ENCODE measurements at regions not wholly inside any gene's neighbourhood (a gene's known extent, or its start where the extent isn't known, plus 50 kb on each side); places are given as distances from the start of the nearest gene placed in this dataset.

DNA sequence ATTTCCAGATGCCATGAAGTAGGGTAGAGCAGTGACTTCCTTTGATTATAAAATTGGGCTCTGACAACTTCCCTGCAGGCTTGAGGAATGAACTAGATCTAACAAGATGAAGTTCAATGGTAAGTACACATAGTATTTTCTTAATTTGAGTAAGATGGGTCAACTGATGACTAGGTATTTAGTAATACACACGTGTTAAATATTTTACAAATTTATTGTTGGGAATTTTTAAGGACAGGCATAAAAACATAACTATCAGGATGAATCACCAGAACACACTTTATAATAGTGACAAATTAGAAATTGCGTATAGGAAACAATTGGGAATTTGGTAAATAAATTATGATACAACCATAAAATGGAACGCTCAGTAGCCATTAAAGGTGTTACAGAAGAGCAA is 762.4 kb upstream of the SLC35B3 start:
- Histone ChIP-seq H3K27ac (ENCODE audit: low read depth in 1 of 2, low read length in 1 of 2) (no peak overlapping the region), H3K27me3 (ENCODE audit: control insufficient read depth in 2 of 2, insufficient read depth in 1 of 2, low read length in 1 of 2) (no peaks in the 10 kb centered on the region), H3K4me3 (ENCODE audit: low read length in 2 of 2) (no peak overlapping the region), H3K36me3 (ENCODE audit: control insufficient read depth in 2 of 2, insufficient read depth in 2 of 2, low read length in 1 of 2) (no peaks in the 10 kb centered on the region), H3K4me1 (ENCODE audit: control insufficient read depth in 2 of 2, insufficient read depth in 2 of 2, low read length in 2 of 2) (no peaks in the 10 kb centered on the region), H3K9me3 (ENCODE audit: control insufficient read depth in 2 of 2, insufficient read depth in 1 of 2, low read length in 1 of 2) (no peaks in the 10 kb centered on the region)
- DNase-seq (ENCODE audit: low read depth in 6 of 9, low spot score in 9 of 9), result no peak
- 92% methylated on average over 3 of the region's 3 CpGs for WGBS

DNA sequence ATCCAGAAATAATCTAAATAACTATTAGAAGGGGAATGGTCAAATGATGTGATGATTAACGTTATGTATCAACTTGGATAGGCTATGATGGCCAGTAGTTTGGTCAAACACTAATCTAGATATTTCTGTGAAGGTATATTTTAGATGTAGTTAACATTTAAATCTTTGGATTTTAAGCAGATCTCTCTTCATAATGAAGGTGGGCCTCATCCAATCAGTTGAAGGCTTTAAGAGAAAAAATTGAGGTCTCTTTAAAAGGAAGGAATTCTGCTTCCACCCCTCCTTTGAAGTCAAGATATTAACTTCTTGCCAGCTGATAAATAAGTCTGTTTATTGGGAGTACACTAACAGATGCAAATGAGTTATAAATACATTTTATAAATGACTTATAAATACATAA is 760.0 kb upstream of the SLC35B3 start:
- DNase-seq (ENCODE audit: low read depth in 6 of 9, low spot score in 9 of 9), result no peak
- H3K4me3 ChIP-seq (ENCODE audit: low read length in 2 of 2), result no peak overlapping the region
- H3K36me3 ChIP-seq (ENCODE audit: control insufficient read depth in 2 of 2, insufficient read depth in 2 of 2, low read length in 1 of 2), result no peaks in the 10 kb centered on the region
- no peak overlapping the region for H3K27ac ChIP-seq (ENCODE audit: low read depth in 1 of 2, low read length in 1 of 2)
- no peaks in the 10 kb centered on the region for H3K27me3 ChIP-seq (ENCODE audit: control insufficient read depth in 2 of 2, insufficient read depth in 1 of 2, low read length in 1 of 2)
- H3K9me3 ChIP-seq (ENCODE audit: control insufficient read depth in 2 of 2, insufficient read depth in 1 of 2, low read length in 1 of 2), result no peaks in the 10 kb centered on the region
- WGBS, result 84% methylated on average over 1 of the region's 1 CpG
- H3K4me1 ChIP-seq (ENCODE audit: control insufficient read depth in 2 of 2, insufficient read depth in 2 of 2, low read length in 2 of 2), result no peaks in the 10 kb centered on the region

DNA sequence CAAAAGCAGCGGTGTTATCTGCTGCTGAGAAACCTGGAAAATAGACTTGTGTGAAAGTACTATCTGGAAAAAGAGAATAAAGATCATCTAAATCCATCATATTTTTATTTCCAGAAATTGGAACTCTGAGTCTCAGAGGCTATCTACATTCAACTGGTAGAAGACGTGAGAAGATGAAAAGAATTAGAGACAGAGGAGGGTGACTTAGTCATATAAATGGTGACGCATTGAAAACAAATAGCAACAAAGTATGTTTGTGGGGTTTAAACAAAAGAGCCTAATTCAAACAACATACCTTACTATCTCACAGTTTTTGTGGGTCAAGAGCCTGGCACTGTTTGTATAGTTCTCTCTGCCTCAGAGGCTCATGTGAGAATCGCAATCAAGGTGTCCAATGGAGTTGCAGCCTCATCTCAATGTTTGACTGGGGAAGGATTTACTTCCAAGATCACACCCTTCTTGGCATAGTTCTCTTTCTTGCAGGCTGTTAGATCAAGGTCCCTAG is 757.1 kb upstream of the SLC35B3 start:
- H3K36me3 ChIP-seq (ENCODE audit: control insufficient read depth in 2 of 2, insufficient read depth in 2 of 2, low read length in 1 of 2), result no peaks in the 10 kb centered on the region
- no peak for DNase-seq (ENCODE audit: low read depth in 6 of 9, low spot score in 9 of 9)
- WGBS, result 96% methylated on average over 4 of the region's 4 CpGs
- H3K4me1 ChIP-seq (ENCODE audit: control insufficient read depth in 2 of 2, insufficient read depth in 2 of 2, low read length in 2 of 2), result no peaks in the 10 kb centered on the region
- no peak overlapping the region for H3K4me3 ChIP-seq (ENCODE audit: low read length in 2 of 2)
- no peaks in the 10 kb centered on the region for H3K9me3 ChIP-seq (ENCODE audit: control insufficient read depth in 2 of 2, insufficient read depth in 1 of 2, low read length in 1 of 2)
- H3K27ac ChIP-seq (ENCODE audit: low read depth in 1 of 2, low read length in 1 of 2), result no peak overlapping the region
- no peaks in the 10 kb centered on the region for H3K27me3 ChIP-seq (ENCODE audit: control insufficient read depth in 2 of 2, insufficient read depth in 1 of 2, low read length in 1 of 2)

DNA sequence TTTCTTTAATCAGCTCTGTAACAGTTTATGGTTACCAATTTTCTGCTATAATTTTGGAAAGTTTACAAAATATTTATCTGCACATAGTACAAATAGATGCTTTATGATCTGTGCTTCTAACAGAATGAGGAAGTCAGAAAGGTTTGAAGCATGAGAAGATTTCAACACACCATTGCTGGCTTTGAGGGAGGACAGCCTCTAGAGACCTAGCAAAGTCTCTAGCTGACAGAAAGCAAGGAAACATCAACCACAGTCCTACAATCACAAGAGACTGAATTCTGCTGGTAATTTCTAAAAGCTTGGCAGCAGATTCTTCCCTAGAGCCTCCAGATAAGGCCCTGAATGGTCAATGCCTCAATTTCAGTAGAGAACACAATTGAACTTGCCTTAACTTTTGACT is 750.8 kb upstream of the SLC35B3 start:
- no peak for DNase-seq (ENCODE audit: low read depth in 6 of 9, low spot score in 9 of 9)
- Histone ChIP-seq H3K4me3 (ENCODE audit: low read length in 2 of 2) (no peak overlapping the region), H3K9me3 (ENCODE audit: control insufficient read depth in 2 of 2, insufficient read depth in 1 of 2, low read length in 1 of 2) (no peaks in the 10 kb centered on the region), H3K27me3 (ENCODE audit: control insufficient read depth in 2 of 2, insufficient read depth in 1 of 2, low read length in 1 of 2) (no peaks in the 10 kb centered on the region), H3K27ac (ENCODE audit: low read depth in 1 of 2, low read length in 1 of 2) (no peak overlapping the region), H3K36me3 (ENCODE audit: control insufficient read depth in 2 of 2, insufficient read depth in 2 of 2, low read length in 1 of 2) (no peaks in the 10 kb centered on the region), H3K4me1 (ENCODE audit: control insufficient read depth in 2 of 2, insufficient read depth in 2 of 2, low read length in 2 of 2) (no peaks in the 10 kb centered on the region)

DNA sequence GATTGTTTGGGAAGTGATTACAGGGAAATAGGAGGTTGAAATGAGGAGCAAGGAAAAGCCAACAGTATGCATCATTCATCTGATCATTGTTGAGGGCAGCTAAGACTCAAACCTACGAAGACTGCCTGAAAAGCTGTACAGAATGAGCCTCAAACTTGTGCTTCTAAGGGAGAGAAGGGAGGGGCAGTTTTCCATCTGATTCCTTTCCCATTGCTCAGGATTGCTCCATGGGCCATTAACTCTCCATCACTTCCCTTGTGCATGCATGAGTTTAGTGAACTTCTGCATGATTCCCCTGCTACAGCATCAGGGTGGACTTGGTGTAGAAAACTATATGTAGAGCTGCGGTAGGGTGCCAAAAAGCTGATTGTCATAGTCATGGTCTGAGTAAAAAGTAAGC is 742.7 kb upstream of the SLC35B3 start:
- 86% methylated on average over 2 of the region's 2 CpGs for WGBS
- H3K27me3 ChIP-seq (ENCODE audit: control insufficient read depth in 2 of 2, insufficient read depth in 1 of 2, low read length in 1 of 2), result no peaks in the 10 kb centered on the region
- DNase-seq (ENCODE audit: low read depth in 6 of 9, low spot score in 9 of 9), result no peak
- H3K4me1 ChIP-seq (ENCODE audit: control insufficient read depth in 2 of 2, insufficient read depth in 2 of 2, low read length in 2 of 2), result no peaks in the 10 kb centered on the region
- peaks cover 0 to 5% of the 10 kb centered on the region in 2 donors for H3K9me3 ChIP-seq (ENCODE audit: control insufficient read depth in 2 of 2, insufficient read depth in 1 of 2, low read length in 1 of 2)
- no peak overlapping the region for H3K27ac ChIP-seq (ENCODE audit: low read depth in 1 of 2, low read length in 1 of 2)
- no peak overlapping the region for H3K4me3 ChIP-seq (ENCODE audit: low read length in 2 of 2)
- H3K36me3 ChIP-seq (ENCODE audit: control insufficient read depth in 2 of 2, insufficient read depth in 2 of 2, low read length in 1 of 2), result no peaks in the 10 kb centered on the region

DNA sequence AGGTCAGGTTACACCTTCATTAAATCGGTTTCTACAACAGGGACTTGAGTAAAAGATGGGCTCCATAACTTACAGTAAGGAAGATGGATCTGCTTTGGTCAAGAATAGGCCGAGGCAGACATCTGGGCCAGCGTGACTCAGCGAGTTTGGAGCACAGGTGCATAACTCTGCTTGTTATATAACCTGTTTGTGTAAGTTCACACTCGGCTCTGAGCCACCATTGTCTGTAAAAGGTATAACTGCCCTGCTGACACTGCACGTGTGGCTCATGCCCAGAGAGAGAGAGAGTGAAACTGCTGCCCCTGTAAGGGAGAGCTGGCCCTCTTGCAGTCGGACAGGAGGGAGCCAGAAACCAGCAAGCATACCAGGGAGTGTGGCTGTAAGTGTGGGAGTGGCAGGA is 737.9 kb upstream of the SLC35B3 start:
- H3K36me3 ChIP-seq (ENCODE audit: control insufficient read depth in 2 of 2, insufficient read depth in 2 of 2, low read length in 1 of 2), result no peaks in the 10 kb centered on the region
- peaks cover 0 to 10% of the 10 kb centered on the region in 2 donors for H3K9me3 ChIP-seq (ENCODE audit: control insufficient read depth in 2 of 2, insufficient read depth in 1 of 2, low read length in 1 of 2)
- no peaks in the 10 kb centered on the region for H3K4me1 ChIP-seq (ENCODE audit: control insufficient read depth in 2 of 2, insufficient read depth in 2 of 2, low read length in 2 of 2)
- H3K27ac ChIP-seq (ENCODE audit: low read depth in 1 of 2, low read length in 1 of 2), result no peak overlapping the region
- WGBS, result 88% methylated on average over 7 of the region's 7 CpGs
- no peaks in the 10 kb centered on the region for H3K27me3 ChIP-seq (ENCODE audit: control insufficient read depth in 2 of 2, insufficient read depth in 1 of 2, low read length in 1 of 2)
- no peak for DNase-seq (ENCODE audit: low read depth in 6 of 9, low spot score in 9 of 9)
- no peak overlapping the region for H3K4me3 ChIP-seq (ENCODE audit: low read length in 2 of 2)

DNA sequence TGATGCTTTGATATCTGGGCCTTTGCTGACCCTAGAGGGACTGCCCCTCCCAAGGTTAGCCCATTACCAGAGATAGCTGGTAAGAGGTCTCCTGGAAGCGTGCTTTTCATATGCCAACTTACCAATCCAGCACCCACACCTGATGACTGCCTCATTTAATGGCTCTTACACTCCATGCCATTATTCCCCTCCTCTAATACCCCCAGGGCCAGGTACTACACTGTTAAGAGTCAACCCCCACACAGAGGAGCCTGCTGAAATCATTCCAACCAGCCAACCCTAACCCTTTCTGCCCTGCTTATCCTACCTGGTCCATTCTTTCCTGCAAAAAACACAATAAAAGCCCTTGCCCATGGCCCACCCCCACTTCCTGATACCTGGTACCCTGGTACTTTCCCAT is 736.8 kb upstream of the SLC35B3 start:
- Histone ChIP-seq H3K9me3 (ENCODE audit: control insufficient read depth in 2 of 2, insufficient read depth in 1 of 2, low read length in 1 of 2) (peaks cover 0 to 10% of the 10 kb centered on the region in 2 donors), H3K36me3 (ENCODE audit: control insufficient read depth in 2 of 2, insufficient read depth in 2 of 2, low read length in 1 of 2) (no peaks in the 10 kb centered on the region), H3K27ac (ENCODE audit: low read depth in 1 of 2, low read length in 1 of 2) (no peak overlapping the region), H3K4me3 (ENCODE audit: low read length in 2 of 2) (no peak overlapping the region), H3K27me3 (ENCODE audit: control insufficient read depth in 2 of 2, insufficient read depth in 1 of 2, low read length in 1 of 2) (no peaks in the 10 kb centered on the region), H3K4me1 (ENCODE audit: control insufficient read depth in 2 of 2, insufficient read depth in 2 of 2, low read length in 2 of 2) (no peaks in the 10 kb centered on the region)
- WGBS, result 89% methylated on average over 1 of the region's 1 CpG
- DNase-seq (ENCODE audit: low read depth in 6 of 9, low spot score in 9 of 9), result no peak

DNA sequence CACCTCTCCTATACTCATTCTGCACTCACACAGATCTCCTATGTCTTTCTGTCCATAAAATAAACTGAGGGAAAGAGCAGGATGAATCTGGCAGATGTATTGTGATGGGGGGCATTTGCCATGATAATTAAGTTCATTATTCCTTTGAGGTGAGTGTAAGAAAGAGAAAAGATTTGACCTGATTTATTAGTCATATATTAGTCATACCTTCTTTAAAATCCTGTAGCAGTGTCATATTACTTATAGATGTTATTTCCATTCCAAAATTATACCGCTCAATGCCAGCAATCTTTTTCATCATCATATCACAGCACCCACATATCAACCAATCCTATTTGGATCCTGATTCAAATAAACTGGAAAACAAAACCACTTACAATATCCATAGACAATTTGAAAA is 733.3 kb upstream of the SLC35B3 start:
- DNase-seq (ENCODE audit: low read depth in 6 of 9, low spot score in 9 of 9), result no peak
- peaks cover 0 to 10% of the 10 kb centered on the region in 2 donors for H3K9me3 ChIP-seq (ENCODE audit: control insufficient read depth in 2 of 2, insufficient read depth in 1 of 2, low read length in 1 of 2)
- no peak overlapping the region for H3K27ac ChIP-seq (ENCODE audit: low read depth in 1 of 2, low read length in 1 of 2)
- no peaks in the 10 kb centered on the region for H3K27me3 ChIP-seq (ENCODE audit: control insufficient read depth in 2 of 2, insufficient read depth in 1 of 2, low read length in 1 of 2)
- H3K4me3 ChIP-seq (ENCODE audit: low read length in 2 of 2), result no peak overlapping the region
- no peaks in the 10 kb centered on the region for H3K36me3 ChIP-seq (ENCODE audit: control insufficient read depth in 2 of 2, insufficient read depth in 2 of 2, low read length in 1 of 2)
- H3K4me1 ChIP-seq (ENCODE audit: control insufficient read depth in 2 of 2, insufficient read depth in 2 of 2, low read length in 2 of 2), result no peaks in the 10 kb centered on the region
- WGBS, result 93% methylated on average over 1 of the region's 1 CpG

DNA sequence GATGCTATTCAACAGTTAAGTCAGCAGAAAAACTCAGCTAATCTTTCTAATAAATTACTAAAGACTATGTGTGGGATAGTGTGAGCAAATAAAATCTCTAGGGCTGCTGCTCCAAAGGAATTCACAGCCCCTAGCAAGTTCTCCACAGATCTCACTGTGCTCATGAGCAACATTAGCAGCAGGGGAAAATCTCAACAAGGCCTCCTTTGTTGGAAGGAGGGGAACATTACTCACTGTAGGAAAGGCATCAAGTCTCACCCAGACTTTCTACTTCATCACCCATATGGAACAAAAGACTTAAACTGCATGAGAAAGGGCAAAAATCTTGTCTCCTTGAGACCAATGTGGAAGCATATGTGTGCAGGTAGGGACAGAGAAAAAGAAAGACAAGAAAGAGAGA is 726.4 kb upstream of the SLC35B3 start:
- H3K4me3 ChIP-seq (ENCODE audit: low read length in 2 of 2), result no peak overlapping the region
- no peaks in the 10 kb centered on the region for H3K9me3 ChIP-seq (ENCODE audit: control insufficient read depth in 2 of 2, insufficient read depth in 1 of 2, low read length in 1 of 2)
- H3K36me3 ChIP-seq (ENCODE audit: control insufficient read depth in 2 of 2, insufficient read depth in 2 of 2, low read length in 1 of 2), result no peaks in the 10 kb centered on the region
- DNase-seq (ENCODE audit: low read depth in 6 of 9, low spot score in 9 of 9), result no peak
- no peaks in the 10 kb centered on the region for H3K27me3 ChIP-seq (ENCODE audit: control insufficient read depth in 2 of 2, insufficient read depth in 1 of 2, low read length in 1 of 2)
- no peak overlapping the region for H3K27ac ChIP-seq (ENCODE audit: low read depth in 1 of 2, low read length in 1 of 2)
- H3K4me1 ChIP-seq (ENCODE audit: control insufficient read depth in 2 of 2, insufficient read depth in 2 of 2, low read length in 2 of 2), result no peaks in the 10 kb centered on the region

DNA sequence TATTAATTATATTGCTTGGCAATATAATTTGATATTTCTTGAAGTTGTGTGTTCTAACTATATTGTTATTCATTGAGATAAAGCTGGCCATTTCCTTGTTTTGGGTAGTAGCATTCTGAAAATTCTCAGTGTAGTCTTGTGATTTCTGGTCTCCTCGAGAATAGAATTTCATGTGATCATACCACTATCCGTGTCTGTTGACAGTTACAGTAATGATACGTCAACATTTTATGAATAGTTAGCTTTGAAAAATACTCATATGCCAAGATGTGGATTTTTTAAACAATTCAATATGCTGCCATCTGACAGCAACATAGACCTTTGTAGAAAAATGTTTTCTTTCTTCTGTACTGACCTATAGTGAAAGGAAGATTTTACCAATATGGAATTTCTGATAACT is 723.7 kb upstream of the SLC35B3 start:
- no peaks in the 10 kb centered on the region for H3K27me3 ChIP-seq (ENCODE audit: control insufficient read depth in 2 of 2, insufficient read depth in 1 of 2, low read length in 1 of 2)
- 96% methylated on average over 3 of the region's 3 CpGs for WGBS

More for the DNA sequence above, 723.7 kb upstream of the SLC35B3 start:
- H3K27ac ChIP-seq (ENCODE audit: low read depth in 1 of 2, low read length in 1 of 2), result no peak overlapping the region
- no peak overlapping the region for H3K4me3 ChIP-seq (ENCODE audit: low read length in 2 of 2)
- H3K4me1 ChIP-seq (ENCODE audit: control insufficient read depth in 2 of 2, insufficient read depth in 2 of 2, low read length in 2 of 2), result no peaks in the 10 kb centered on the region
- H3K36me3 ChIP-seq (ENCODE audit: control insufficient read depth in 2 of 2, insufficient read depth in 2 of 2, low read length in 1 of 2), result no peaks in the 10 kb centered on the region
- H3K9me3 ChIP-seq (ENCODE audit: control insufficient read depth in 2 of 2, insufficient read depth in 1 of 2, low read length in 1 of 2), result no peaks in the 10 kb centered on the region
- DNase-seq (ENCODE audit: low read depth in 6 of 9, low spot score in 9 of 9), result no peak

All from thymus (tissue), 11 donors.